ENCODE measurements at regions not wholly inside any gene's neighbourhood (a gene's known extent, or its start where the extent isn't known, plus 50 kb on each side); places are given as distances from the start of the nearest gene placed in this dataset.

- H3K36me3 ChIP-seq, result no peaks in the 10 kb centered on the region
- intact Hi-C loops (cut with DNase I), result loop anchor here (5.0 to 10.0 kb wide), 2 partner anchors 105 to 223 kb away; partner anchors contain the start of gene TMEM47
- no peak overlapping the region for H3K4me3 ChIP-seq
- peaks cover 0 to 3% of the 10 kb centered on the region in 2 donors for H3K4me1 ChIP-seq
- H3K27ac ChIP-seq, result no peak overlapping the region
- TF ChIP-seq CTCF (IDR thresholded peaks at IDR 0.05), result no peak
- no peaks in the 10 kb centered on the region for H3K9me3 ChIP-seq
- DNase-seq (ENCODE audit: low spot score in 2 of 2), result no peak
- H3K27me3 ChIP-seq, result no peaks in the 10 kb centered on the region
These were observed 62.7 kb upstream of the FAM47B start for GRCh38 chrX:34879886-34880285.

GRCh38 chrX:34880656-34881055, 61.9 kb upstream of the FAM47B start:
- Histone ChIP-seq H3K9me3 (no peaks in the 10 kb centered on the region), H3K4me1 (no peaks in the 10 kb centered on the region)

GRCh38 chrX:34881671-34882070, 60.9 kb upstream of the FAM47B start:
- Histone ChIP-seq H3K4me3 (no peak overlapping the region), H3K27me3 (no peaks in the 10 kb centered on the region), H3K4me1 (no peaks in the 10 kb centered on the region), H3K9me3 (no peaks in the 10 kb centered on the region), H3K36me3 (no peaks in the 10 kb centered on the region), H3K27ac (no peak overlapping the region)
- TF ChIP-seq CTCF (IDR thresholded peaks at IDR 0.05), result no peak
- intact Hi-C loops (cut with DNase I), result loop anchor here (10.0 kb wide), 1 partner anchor 107 kb away; no protein-coding TSS in a partner anchor
- no peak for DNase-seq (ENCODE audit: low spot score in 2 of 2)

More at GRCh38 chrX:34880656-34881055, 61.9 kb upstream of the FAM47B start:
- no peaks in the 10 kb centered on the region for H3K27me3 ChIP-seq
- DNase-seq (ENCODE audit: low spot score in 2 of 2), result no peak
- H3K27ac ChIP-seq, result no peak overlapping the region
- intact Hi-C loops (cut with DNase I), result loop anchor here (10.0 kb wide), 1 partner anchor 106 kb away; no protein-coding TSS in a partner anchor
- no peak overlapping the region for H3K4me3 ChIP-seq
- TF ChIP-seq CTCF (IDR thresholded peaks at IDR 0.05), result no peak
- no peaks in the 10 kb centered on the region for H3K36me3 ChIP-seq

GRCh38 chrX:34884817-34885216, 57.8 kb upstream of the FAM47B start:
- no peaks in the 10 kb centered on the region for H3K36me3 ChIP-seq
- no peak overlapping the region for H3K27ac ChIP-seq
- no peaks in the 10 kb centered on the region for H3K9me3 ChIP-seq
- H3K27me3 ChIP-seq, result no peaks in the 10 kb centered on the region
- no peak for DNase-seq (ENCODE audit: low spot score in 2 of 2)
- no peaks in the 10 kb centered on the region for H3K4me1 ChIP-seq
- H3K4me3 ChIP-seq, result no peak overlapping the region
- no peak for TF ChIP-seq CTCF (IDR thresholded peaks at IDR 0.05)
- intact Hi-C loops (cut with DNase I), result loop anchor here (10.0 kb wide), 1 partner anchor 110 kb away; no protein-coding TSS in a partner anchor

- intact Hi-C loops (cut with DNase I), result loop anchor here (10.0 kb wide), 1 partner anchor 111 kb away; no protein-coding TSS in a partner anchor
- Histone ChIP-seq H3K36me3 (no peaks in the 10 kb centered on the region), H3K27me3 (no peaks in the 10 kb centered on the region), H3K4me1 (no peaks in the 10 kb centered on the region), H3K27ac (no peak overlapping the region), H3K9me3 (no peaks in the 10 kb centered on the region), H3K4me3 (no peak overlapping the region)
- no peak for DNase-seq (ENCODE audit: low spot score in 2 of 2)
- TF ChIP-seq CTCF (IDR thresholded peaks at IDR 0.05), result no peak
These were observed 56.6 kb upstream of the FAM47B start for GRCh38 chrX:34886011-34886410.

- Histone ChIP-seq H3K4me1 (no peaks in the 10 kb centered on the region), H3K36me3 (no peaks in the 10 kb centered on the region), H3K9me3 (no peaks in the 10 kb centered on the region), H3K27me3 (no peaks in the 10 kb centered on the region), H3K4me3 (no peak overlapping the region), H3K27ac (no peak overlapping the region)
- no peak for DNase-seq (ENCODE audit: low spot score in 2 of 2)
- TF ChIP-seq CTCF (IDR thresholded peaks at IDR 0.05), result no peak
- intact Hi-C loops (cut with DNase I), result no loop called here
These were observed 51.2 kb upstream of the FAM47B start for GRCh38 chrX:34891391-34891790.
